NCI-H82 (cell line): ENCODE measurements at regions not wholly inside any gene's neighbourhood (a gene's known extent, or its start where the extent isn't known, plus 50 kb on each side); places are given as distances from the start of the nearest gene placed in this dataset.
"Not testable (repeated sequence)": the region's sequence is repeated elsewhere in the genome, so short reads cannot be mapped to it uniquely, and the experiment has no call there.

Source experiments
- DNase-seq: peaks from one replicate; lab custom pipeline; 2025; lab: John Stamatoyannopoulos, UW

DNA sequence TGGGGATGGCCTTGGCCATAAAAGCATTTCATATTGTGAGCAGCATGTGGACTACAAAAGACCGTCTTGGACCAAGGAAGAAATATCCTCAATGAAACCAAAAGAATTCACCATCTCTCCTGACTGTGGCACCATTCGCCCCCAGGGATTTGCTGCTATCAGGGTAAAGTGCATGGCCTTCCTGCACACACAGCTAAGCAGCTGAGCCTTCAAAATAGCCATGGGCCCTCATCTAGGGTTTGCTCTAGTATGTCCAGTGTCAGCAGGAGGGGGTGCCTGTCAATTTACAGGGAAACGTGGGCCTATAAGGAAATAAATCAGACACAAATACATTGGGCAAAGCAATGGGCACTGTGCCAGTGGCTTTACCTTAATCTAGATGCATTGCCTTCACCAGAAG, 296.6 kb upstream of the NBPF12 start:
- not testable (repeated sequence) for DNase-seq

DNA sequence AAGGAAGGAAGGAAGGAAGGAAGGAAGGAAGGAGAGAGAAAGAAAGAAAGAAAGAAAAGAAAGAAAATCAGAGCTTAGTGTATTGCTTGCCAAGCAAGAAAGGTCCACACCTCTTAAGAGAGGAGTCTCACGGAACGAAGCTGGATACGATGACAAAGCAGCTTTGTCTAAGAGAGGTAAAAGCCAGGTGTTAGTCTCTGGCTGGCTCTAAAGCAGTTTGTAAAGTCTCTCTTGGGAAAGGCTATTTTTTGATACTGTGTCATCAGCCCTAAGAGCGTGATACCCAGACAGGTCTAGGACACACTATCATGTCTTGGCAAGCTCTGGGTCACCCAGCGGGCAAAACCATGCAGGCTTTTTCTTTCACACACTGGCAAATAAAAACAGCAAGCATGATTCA, 297.5 kb upstream of the NBPF12 start:
- not testable (repeated sequence) for DNase-seq

DNA sequence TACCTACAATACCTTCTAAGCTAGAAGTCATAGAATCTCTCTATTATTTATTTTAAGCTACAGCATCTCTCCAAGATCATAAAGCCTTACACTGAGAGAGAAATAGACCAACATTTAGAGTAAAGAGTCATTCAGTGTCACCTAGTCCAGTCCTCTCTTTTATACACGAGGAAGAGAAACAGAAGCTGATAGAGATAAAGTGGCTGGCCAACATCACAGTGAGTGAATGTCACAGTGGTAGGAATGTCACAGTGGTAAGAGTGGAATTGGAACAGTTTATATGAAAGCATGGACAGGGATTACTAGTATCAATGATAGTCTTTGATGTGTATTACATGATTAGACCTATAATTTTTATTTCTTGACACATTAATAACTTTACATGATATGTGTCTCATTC, 307.8 kb upstream of the NBPF12 start:
- not testable (repeated sequence) for DNase-seq

DNA sequence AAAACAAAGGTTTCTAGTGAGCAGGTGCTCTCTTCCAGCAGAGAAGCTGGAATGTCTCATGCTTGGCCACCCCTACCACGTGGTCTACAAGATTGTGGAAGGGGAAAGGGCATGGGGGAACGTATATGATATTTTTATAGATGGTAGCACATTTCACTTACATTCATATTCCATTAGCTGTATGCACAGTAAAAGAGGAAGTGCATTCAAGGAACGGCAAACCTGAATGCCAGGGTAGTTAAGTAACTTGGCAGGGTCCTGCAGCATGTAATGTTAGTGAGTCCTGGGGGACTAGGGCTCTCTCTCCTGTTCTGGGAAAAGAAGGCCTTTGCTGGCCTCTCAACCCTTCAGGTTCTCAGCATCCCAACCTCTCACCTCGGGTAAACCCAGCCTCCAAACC, 319.5 kb upstream of the NBPF12 start:
- not testable (repeated sequence) for DNase-seq

DNA sequence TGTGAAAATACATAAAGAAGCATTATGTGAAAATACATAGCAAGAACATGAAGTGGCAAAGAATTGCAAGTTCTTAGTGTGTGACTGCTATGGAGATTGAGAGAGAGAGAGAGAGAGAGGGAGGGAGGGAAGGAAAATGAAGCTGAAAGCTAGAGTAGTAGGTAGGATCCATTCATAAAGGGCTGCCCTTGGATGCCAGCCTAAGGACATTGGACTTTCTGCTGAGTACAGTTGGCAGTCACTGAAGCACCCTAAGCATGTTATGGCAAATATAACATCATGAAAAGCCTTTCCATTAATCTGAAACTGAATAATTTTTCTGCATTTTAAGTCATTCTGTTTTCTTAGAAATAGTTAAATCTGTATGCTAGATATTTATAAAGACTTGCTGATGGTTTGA, 333.4 kb upstream of the NBPF12 start:
- not testable (repeated sequence) for DNase-seq

DNA sequence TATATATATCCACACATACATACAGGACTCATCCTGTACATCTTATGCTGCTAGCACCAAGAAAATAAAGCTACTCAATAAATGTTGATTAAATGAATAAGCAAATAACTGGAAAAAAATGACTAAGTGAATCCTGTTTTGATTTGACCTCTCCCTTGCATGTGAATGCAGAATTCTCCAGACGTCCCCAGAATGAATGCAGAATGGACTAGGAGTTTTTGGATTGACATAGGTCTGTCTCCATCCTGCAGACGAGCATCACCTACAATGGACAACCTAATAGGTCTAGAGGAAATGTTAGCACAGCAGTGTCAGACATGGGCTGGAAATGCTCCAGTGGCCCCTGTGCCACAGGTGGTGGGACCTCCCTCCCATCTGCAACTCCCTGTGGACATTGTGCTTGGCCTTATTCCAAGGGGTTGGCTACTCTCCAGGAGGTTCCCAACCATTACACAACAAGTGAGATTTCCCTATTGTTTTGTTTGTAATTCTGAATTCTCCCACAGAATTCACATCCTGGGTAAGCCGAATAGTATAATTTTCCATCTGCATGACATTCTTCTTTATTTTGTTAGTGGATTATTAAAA, 337.3 kb upstream of the NBPF12 start:
- not testable (repeated sequence) for DNase-seq

DNA sequence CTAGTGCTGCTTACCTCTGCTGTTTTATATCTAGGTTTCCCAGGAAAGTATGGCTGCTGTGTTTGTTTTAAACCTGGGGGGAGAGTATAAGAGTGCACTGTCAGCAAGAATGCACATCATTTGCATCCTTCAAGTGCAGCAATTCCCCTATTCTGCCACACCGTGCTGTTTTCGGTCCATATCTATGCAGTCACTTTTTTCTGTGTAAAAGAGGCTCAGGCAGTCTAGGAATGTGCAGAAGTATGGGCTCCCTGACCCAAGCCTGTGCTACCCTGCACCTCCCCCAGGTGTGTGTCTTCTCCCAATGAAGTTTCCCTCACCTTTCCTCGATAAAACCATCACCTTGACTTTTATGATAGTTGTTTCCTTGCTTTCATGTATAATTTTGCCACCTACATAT, 338.2 kb upstream of the NBPF12 start:
- DNase-seq = not testable (repeated sequence)

DNA sequence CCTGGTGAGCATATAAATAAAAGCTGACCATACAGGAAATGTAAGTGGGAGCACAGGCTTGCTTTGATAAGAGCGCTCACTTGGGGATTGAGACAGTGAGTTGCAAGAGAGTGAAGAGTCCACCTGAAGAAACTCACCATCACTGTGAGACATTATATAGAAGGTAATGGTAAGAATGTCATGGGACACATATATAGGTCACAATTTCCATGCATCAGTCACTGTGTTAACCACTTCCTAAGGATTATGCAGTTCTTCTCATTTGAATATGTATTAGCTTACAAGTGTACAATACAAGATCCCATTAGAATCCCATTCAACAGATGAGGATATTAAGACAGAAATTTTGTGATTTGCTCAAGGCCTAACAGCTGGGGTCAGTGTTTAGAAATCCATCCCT, 352.4 kb upstream of the NOTCH2NLA start:
- DNase-seq = not testable (repeated sequence)

DNA sequence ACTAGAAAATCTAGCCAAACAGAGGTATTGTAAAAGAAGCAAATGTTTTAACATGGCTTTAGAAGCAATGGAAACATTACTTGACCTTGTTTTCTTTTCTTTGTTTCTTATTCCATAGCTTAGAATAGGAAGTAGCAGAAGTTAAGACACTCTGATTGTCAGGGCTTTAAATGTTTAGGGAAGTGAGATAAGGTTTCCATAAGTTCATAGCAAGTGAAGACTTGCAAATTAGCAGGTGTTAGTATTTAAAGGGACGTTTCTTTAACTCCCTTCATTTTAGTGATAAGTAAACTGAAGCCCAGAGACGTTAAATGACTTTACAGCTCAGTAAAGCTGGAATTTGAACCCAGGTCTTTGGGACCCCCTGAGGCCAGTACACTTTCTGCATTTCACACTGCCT, 338.7 kb upstream of the NOTCH2NLA start:
- not testable (repeated sequence) for DNase-seq

DNA sequence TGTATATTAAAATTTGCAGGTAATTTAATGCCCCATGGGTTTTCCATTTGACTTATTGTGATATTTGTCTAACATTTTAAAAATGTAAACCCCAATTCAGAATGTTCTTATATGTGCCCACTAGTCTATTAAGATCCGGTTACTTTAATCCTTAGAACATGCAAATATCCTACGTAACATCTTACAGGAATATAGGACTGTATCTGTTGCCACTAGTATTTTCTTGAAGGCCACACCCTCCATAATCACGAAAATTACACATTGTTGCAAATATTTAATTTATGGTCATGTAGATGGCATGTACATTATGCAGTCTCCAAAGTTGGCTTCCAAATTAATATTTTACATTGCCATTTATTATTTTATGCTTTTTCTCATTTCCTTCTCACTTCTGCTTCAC, 329.2 kb upstream of the NOTCH2NLA start:
- DNase-seq = not testable (repeated sequence)

DNA sequence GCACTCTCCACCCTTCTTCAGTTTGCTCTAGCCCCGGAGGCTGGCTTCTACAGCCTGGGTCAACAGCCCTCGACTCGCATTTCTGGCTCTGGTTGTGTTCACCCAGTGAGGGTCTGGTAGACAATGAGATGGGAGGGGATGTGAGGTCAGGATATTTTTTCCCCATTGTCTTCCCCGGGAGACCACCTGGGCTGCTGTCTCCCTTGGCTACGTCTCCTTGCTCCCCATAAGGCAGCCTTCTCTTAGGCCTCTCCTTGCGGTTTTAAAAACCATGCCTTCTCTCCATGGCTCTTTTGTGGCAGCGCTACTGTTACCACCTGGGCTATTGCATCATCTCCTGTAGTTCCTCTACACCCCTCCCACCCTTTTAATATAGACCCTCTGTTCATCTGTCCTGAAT, 327.6 kb upstream of the NOTCH2NLA start:
- not testable (repeated sequence) for DNase-seq

DNA sequence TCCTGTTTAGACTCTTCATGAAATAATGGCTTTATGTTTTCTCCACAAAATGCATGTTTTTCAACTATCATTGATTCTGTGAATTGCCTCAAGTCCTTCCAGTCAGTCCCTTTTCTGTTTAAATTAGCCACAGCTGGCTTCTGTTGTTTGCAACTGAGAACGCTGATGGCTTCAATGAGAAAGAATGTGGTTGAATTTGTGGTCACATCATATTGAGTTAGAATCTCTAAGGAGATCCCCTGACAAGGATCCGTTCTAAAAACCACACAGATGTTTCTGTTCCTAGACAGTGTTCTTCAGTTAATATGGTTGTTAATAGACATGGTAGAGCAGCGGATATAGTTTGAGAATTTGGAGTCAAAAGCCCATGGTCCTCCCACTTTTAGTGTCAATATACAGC, 323.6 kb upstream of the NOTCH2NLA start:
- not testable (repeated sequence) for DNase-seq

DNA sequence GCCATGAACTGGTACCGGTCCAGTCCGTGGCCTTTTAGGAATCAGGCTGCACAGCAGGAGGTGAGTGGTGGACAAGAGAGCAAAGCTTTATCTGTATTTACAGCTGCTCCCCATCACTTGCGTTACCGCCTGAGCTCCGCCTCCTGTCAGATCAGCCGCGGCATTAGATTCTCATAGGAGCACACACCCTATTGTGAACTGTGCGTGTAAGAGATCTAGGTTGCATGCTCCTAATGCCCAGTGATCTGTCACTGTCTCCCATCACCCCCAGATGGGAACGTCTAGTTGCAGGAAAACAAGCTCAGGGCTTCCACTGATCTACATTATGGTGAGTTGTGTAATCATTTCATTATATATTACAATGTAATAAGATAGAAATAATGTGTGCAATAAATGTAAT, 319.9 kb upstream of the NOTCH2NLA start:
- not testable (repeated sequence) for DNase-seq

DNA sequence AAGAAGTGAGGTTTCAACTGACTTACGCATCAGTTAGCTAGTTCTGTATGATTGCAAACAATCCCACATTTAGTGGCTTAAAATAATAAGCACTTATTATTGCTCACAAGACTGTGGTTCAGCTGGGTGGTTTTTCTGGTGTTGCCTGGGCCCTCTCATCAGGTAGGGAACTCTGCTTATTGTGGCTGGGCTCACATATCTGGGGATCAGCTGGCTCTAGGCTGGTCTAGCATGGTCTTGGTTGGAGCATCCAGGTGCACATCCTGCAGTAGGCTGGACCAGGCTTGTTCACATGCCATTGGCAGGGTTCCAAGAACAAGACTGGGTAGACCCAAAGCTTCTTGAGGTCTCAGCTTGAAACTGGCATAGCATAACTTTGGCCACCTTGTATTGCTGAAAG, 317.4 kb upstream of the NOTCH2NLA start:
- not testable (repeated sequence) for DNase-seq

DNA sequence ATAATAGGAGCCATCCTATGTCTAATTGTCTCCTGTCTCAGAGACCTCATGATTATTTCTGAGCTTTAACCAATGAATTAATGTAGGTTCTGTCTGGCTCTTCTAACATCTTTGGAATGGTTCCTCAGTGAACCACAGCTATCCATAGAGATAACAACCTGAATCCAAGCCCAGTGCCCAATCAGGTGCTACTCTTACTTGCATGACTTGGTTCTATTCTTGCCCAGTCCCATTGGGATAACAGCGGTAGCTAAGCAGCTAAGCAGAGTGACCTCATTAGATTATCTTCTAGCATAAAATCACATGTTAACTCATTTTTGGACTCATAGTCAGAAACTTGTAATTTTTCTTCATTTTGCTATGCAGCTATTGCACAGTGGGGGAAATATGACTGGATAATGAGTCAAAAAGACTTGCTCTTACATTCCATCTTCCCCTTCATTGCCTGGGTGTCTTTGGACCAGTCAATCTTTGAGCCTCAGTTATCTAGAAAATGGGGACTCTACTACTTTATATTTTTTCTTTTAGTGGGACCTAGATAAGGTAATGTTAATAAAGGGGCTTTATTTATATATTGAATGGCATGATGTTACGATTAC, 309.1 kb upstream of the NOTCH2NLA start:
- DNase-seq = not testable (repeated sequence)

DNA sequence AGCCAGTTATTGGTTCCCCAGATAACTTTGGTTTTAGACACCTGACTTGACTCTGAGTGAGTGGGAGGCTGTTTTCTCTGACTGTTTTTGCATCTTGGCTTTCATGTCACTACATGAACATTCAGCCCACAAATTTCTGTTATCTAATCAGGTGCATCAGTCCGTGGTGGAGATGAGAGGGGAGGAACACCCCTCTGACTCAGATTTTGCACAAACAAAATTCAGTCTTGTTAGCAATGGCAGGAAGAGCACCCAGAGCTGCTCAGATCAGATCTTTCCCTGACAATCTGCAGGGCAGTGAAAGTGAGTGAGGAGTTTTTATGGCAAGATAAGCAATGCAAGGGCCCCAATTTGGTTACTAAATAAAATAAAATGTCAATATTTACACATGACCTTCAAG, 307.2 kb upstream of the NOTCH2NLA start:
- not testable (repeated sequence) for DNase-seq

DNA sequence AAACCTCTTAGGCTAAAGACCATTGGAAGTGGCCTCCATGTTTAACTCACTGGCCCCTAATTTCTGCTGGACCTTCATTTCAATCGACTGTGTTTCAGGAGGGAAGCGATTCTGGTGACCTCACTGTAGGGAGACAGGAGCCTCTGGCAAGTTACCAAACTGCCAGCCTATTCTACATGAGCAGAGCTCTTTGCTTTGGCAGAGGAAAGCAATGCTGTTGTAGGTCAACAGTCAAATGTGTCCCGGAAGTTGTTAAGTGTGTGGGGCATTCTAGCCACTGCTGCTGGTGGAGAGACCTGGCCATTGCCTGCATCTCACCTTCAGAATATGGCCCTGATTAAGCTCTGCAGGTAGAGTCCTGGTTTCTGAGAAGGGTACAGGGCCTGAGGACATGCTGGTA, 306.8 kb upstream of the NOTCH2NLA start:
- DNase-seq = not testable (repeated sequence)

DNA sequence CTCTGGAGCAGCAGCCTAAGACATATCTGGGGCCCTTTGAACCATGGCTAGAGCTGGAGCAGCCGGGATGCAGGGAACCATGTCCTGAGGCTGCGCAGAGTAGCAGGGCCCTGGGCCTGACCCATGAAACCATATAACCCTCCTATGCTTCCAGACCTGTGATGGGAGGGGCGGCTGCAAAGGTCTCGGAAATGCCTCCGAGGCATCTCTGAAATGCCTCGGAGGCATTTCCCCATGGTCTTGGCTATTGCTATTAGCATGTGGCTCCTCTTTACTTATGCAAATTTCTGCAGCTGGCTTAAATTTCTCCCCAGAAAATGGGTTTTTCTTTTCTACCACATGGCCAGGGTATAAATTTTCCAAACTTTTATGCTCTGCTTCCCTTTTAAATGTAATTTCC, 302.1 kb upstream of the NOTCH2NLA start:
- not testable (repeated sequence) for DNase-seq

DNA sequence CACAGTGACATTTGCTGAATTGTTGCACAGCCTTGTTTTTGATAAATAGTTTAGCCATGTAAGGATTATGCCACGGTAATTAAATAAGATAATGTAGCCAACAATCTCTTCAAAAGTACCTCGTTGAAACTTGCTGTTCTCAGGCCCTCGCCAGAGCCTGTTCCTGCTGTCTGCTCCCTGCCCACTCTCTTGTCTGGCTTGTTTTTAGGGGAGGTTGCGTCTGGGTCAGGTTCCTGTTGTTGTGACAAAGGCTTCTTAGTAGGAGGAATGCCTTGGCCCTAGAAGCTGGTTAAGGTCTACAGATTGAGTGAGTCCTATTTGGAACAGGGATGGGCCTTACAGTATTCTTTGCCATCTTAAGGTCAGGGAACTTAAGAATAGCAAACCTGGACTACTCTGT, 294.0 kb upstream of the NOTCH2NLA start:
- not testable (repeated sequence) for DNase-seq

DNA sequence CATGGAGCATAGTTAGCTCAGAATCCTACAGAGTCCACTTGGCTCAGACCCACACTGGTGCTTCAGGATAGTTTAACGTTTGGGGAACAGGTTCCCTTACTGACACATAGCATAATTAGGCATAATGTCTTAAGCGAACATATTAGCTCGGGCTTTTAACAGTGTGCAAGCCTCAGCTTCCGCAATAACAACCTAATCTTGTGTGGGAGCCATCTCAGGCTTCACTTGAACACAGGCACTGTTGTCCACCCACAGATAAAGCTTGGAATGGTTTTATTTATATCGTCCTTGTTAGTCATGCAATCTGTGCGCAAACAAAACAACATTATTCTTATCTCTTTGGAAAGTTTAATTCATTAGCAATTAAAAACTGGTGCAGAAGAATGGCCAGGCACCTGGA, 293.5 kb upstream of the NOTCH2NLA start:
- DNase-seq = not testable (repeated sequence)

DNA sequence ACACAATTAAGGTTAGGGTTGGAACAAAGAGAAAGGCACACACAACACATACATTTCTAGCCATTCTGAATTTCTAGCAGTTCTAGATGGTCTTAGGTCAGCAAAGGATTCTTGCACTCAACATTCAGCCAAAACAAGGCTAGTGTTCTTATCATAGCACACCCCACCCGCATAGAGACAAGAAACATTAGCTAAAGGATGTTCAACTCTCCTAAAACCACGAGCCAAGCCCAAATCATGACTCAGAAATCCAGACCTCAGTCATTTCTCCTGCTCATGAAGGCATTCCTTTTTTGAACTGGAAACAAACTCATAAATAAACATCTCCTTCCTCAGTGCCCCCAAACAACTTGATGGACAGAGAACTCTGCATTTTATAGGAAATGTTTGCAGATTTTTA, 293.0 kb upstream of the NOTCH2NLA start:
- DNase-seq = not testable (repeated sequence)

DNA sequence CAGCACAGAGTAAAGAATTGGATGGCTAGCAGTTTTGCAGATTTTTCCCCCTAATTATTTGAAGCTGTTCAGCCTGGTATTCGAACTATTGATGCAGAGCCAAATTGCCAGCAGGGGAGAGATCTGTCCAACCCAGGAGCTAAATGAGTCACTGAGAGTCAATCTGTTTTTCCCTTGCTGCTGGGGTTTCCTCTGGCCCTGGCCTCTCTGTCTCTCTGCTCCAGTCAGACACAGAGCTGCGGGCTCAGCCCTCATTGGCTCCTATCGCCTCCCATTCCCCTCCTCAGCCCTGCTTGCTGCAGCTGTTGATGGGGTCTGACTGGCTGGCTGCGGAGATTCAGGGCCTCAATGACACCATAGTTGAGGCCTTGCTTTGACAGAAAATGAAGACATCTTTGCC, 284.9 kb upstream of the NOTCH2NLA start:
- not testable (repeated sequence) for DNase-seq

DNA sequence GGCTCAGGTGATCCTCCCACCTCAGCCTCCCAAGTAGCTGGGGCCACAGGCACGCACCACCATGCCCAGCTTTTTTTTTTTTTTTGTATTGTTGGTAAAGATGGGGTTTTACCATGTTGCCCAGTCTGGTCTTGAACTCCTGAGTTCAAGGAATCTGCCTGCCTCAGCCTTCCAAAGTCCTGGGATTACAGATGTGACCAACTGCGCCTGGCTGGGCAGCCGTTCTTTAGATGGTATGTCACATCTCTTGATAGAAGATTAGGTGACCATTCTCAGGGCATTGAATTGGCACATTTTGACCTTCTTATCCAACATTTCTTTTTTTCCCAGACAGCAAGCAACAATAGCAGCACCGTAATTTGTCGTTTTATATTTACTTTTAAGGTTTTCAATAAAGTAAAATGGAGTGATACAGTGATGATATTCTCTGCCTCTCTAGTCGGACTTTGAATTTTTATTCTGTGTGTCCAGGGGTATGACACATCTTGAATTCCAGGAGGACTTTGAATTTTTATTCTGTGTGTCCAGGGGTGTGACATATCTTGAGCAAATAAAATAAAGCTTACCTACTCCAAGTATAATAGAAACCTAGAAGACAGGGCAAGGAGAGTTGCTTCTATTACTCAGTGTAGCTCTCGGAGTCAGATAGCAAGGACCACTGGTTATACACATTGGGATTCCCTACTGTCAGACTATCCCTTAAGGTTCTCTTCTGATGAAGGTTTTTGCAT, 282.4 kb upstream of the NOTCH2NLA start:
- not testable (repeated sequence) for DNase-seq
